Heart right ventricle (tissue), 16 donors: ENCODE measurements at regions not wholly inside any gene's neighbourhood (a gene's known extent, or its start where the extent isn't known, plus 50 kb on each side); places are given as distances from the start of the nearest gene placed in this dataset.

Experiments used
- ATAC-seq, 8 donors: fragments of 200-7000 bp; cut with Tn5 transposase; one replicate each; pipeline ENCODE4 v1.9.1; 2020; ENCODE audit warnings: mild to moderate bottlenecking in 8 of 8, moderate library complexity in 8 of 8, moderate number of reproducible peaks in 1 of 8
- DNase-seq, 2 donors: peaks; one replicate each; pipeline ENCODE4 v3.0.0-alpha.2; 2020
- H3K27ac ChIP-seq, 10 donors: fragments of 200-600 bp; sonication (generic) in 2 of 10; one replicate each; pipeline versions ENCODE4 v1.5.0 to v1.8.0; 2020 to 2022; ENCODE audit warnings: mild to moderate bottlenecking in 3 of 10
- H3K27me3 ChIP-seq, 7 donors: fragments of 200-600 bp; one replicate each; pipeline ENCODE4 v1.8.0; 2021 to 2022; ENCODE audit warnings: mild to moderate bottlenecking in 2 of 7
- H3K36me3 ChIP-seq, 9 donors: fragments of 200-600 bp; sonication (generic) in 1 of 9; one replicate each; pipeline versions ENCODE4 v1.5.0 to v1.8.0; 2020 to 2022; ENCODE audit warnings: mild to moderate bottlenecking in 2 of 9
- H3K4me1 ChIP-seq, 9 donors: fragments of 200-600 bp; sonication (generic) in 1 of 9; one replicate each; pipeline versions ENCODE4 v1.5.0 to v1.8.0; 2020 to 2022; ENCODE audit warnings: mild to moderate bottlenecking in 4 of 9
- H3K4me3 ChIP-seq, 10 donors: fragments of 200-600 bp; sonication (generic) in 2 of 10; one replicate each; pipeline versions ENCODE4 v1.5.0 to v1.8.0; 2020 to 2022; ENCODE audit warnings: mild to moderate bottlenecking in 7 of 10, moderate library complexity in 2 of 10
- H3K9me3 ChIP-seq, 11 donors: fragments of 200-600 bp in 10 of 11; sonication (generic) in 2 of 11; one replicate each; pipeline versions ENCODE4 v1.5.0 to v1.8.0; 2013 to 2022; ENCODE audit warnings: mild to moderate bottlenecking in 2 of 11, control low read depth in 1 of 11, moderate library complexity in 1 of 11
- CTCF ChIP-seq, 9 donors: fragments of 200-600 bp; sonication (generic) in 2 of 9; IDR thresholded peaks; one replicate each; pipeline versions ENCODE4 v1.5.0 to v1.8.0; 2021 to 2022; ENCODE audit warnings: antibody characterized with exemption in 9 of 9, mild to moderate bottlenecking in 5 of 9, moderate library complexity in 1 of 9
- WGBS, 2 donors: extraction: QIAGEN DNeasy Blood & Tissue Kit; methylation state at CpG; one replicate each; pipeline ENCODE4 v1.1.7; 2013; ENCODE audit warnings: inconsistent platforms in 1 of 2; 5-methylcytosine and 5-hydroxymethylcytosine counted together
- intact Hi-C, 10 donors: fragments of 100-400 bp; cut with DNase I; formaldehyde crosslinking; loops; one replicate each; pipeline versions ENCODE4 v1.11.1 to v1.14.2; 2022
- donor health status: Arrhythmogenic right ventricular cardiomyopathy.
- donor health status: ischemic (EF 13 %, LVEDD 7.1; RV severe dilation, severe dysfunction).
- donor health status: healthy with polysubstance abuse.
- donor health status: DM: no; HTN: yes; CAD: no.
- donor health status: DM: no; HTN: no; CAD: no.
- donor health status: ischemic (EF 25% LVEDD 6.9; RV normal size, moderate dysfunction).
- donor health status: ischemic (EF 25% LVEDD 5.7; RV mildly dilated, moderate dysfunction).
- donor health status: healthy.
- donor health status: DM: yes; HTN: yes; CAD: no.
- donor health status: Ischemic cardiomyopathy.
- donor health status: ischemic (EF 35%, LVEDD 5.7; RV mildly dilated, moderate dysfunction).
- donor health status: nonischemic (EF 11% LVEDD 7.7; RV severe dilation, severe dysfunction).
- donor health status: DM: yes; HTN: yes; CAD: no.
- donor health status: PGD.
- donor health status: ischemic (EF 29% LVEDD 5.4; RV normal size, mild dysfunction).
- donor health status: nonischemic (EF 23%, LVEDD 6.1; RV moderate dilation, normal function).

GRCh38 chr3:15998911-15999310 is 175.6 kb upstream of the GALNT15 start:
- no peaks in the 10 kb centered on the region for H3K36me3 ChIP-seq
- H3K27ac ChIP-seq, result no peak overlapping the region
- no peak for TF ChIP-seq CTCF (IDR thresholded peaks at IDR 0.05)
- H3K9me3 ChIP-seq, result no peaks in the 10 kb centered on the region
- H3K27me3 ChIP-seq, result no peaks in the 10 kb centered on the region
- intact Hi-C loops, result loop anchor here in 1 of 10 donors (10.0 kb wide), 1 partner anchor 124 kb away; no protein-coding TSS in a partner anchor
- no peak for ATAC-seq
- DNase-seq, result no peak
- WGBS, 2 donors, result 71 to 74% methylated on average over 3 of the region's 3 CpGs
- H3K4me3 ChIP-seq, result no peak overlapping the region
- no peaks in the 10 kb centered on the region for H3K4me1 ChIP-seq

GRCh38 chr3:16004812-16005211 is 169.7 kb upstream of the GALNT15 start:
- Histone ChIP-seq H3K4me3 (no peak overlapping the region), H3K9me3 (peaks cover 0 to 13% (median 3%) of the 10 kb centered on the region in 11 donors), H3K36me3 (no peaks in the 10 kb centered on the region), H3K27ac (no peak overlapping the region), H3K27me3 (no peaks in the 10 kb centered on the region), H3K4me1 (no peaks in the 10 kb centered on the region)
- intact Hi-C loops, result no loop called here
- WGBS, 2 donors, result 93 to 94% methylated on average over 3 of the region's 3 CpGs
- DNase-seq (no peak), ATAC-seq (no peak)
- no peak for TF ChIP-seq CTCF (IDR thresholded peaks at IDR 0.05)

GRCh38 chr3:16011376-16011775 is 163.1 kb upstream of the GALNT15 start:
- Histone ChIP-seq H3K27me3 (no peaks in the 10 kb centered on the region), H3K4me3 (no peak overlapping the region), H3K36me3 (no peaks in the 10 kb centered on the region), H3K9me3 (peaks cover 0 to 13% (median 3%) of the 10 kb centered on the region in 11 donors), H3K27ac (no peak overlapping the region), H3K4me1 (no peaks in the 10 kb centered on the region)
- 82 to 89% methylated on average over 4 of the region's 4 CpGs for WGBS, 2 donors
- ATAC-seq, result no peak
- no peak for DNase-seq
- intact Hi-C loops, result no loop called here
- no peak for TF ChIP-seq CTCF (IDR thresholded peaks at IDR 0.05)

GRCh38 chr3:16012086-16012485 is 162.4 kb upstream of the GALNT15 start:
- H3K36me3 ChIP-seq, result no peaks in the 10 kb centered on the region
- H3K27me3 ChIP-seq, result peaks cover 0 to 2% (median 0%) of the 10 kb centered on the region in 7 donors
- intact Hi-C loops, result no loop called here
- no peak for TF ChIP-seq CTCF (IDR thresholded peaks at IDR 0.05)
- no peak overlapping the region for H3K27ac ChIP-seq
- no peaks in the 10 kb centered on the region for H3K4me1 ChIP-seq
- no peak for ATAC-seq
- H3K9me3 ChIP-seq, result peaks cover 0 to 13% (median 3%) of the 10 kb centered on the region in 11 donors
- no peak for DNase-seq
- no peak overlapping the region for H3K4me3 ChIP-seq
